HG03571 (cell line): ENCODE measurements at regions not wholly inside any gene's neighbourhood (a gene's known extent, or its start where the extent isn't known, plus 50 kb on each side); places are given as distances from the start of the nearest gene placed in this dataset.

Source experiments
- ATAC-seq: cut with Tn5 transposase; IDR thresholded peaks from one replicate; pipeline ENCODE4 v1.9.1; 2021; ENCODE audit not compliant: unreplicated experiment

DNA sequence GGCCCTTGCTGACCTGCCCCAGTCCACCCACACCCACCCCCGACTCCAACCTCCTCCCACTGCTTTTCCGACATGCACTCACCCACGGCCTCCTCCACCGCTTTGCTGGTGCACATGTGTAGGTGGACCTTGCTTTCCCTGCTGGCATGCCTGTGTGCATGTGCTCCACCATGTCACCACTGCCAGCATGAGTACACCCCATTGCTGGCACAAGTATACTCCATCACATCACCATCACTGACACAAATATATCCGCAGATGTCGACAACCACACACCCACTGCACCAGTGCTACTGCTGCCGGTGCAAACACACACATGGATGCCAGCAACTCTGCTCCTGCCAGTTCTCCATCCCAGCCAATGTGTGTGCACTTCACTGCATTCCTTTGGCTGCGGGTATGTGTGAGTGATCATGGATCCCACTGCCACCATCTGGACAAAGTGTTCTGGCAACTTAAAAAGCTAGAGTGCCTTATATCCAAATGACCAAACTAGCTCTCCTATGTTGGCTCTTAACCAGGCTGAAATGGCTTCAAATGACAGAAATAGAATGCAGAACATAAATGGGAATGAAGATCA, 1072.3 kb downstream of the RAPGEF2 start:
- no peak for ATAC-seq

DNA sequence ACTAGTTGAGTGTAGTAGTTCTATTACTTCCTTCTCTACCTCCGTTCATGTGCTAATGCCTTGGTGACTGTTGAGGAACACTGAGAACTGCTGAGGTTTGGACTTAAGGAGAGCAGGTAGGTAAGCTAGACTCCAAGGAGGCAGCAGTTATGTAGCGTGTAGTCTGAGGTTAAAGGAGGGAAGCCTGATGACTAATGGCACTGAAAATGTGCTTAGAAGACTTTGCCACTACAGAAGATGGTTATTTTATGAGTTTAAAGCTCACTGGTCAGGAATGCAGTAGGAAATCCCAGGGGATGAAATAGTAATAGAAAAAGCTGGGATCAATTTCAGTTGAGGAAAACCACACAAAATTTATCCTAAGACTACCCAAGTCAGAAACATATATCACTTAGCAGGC, 1077.3 kb downstream of the RAPGEF2 start:
- no peak for ATAC-seq

DNA sequence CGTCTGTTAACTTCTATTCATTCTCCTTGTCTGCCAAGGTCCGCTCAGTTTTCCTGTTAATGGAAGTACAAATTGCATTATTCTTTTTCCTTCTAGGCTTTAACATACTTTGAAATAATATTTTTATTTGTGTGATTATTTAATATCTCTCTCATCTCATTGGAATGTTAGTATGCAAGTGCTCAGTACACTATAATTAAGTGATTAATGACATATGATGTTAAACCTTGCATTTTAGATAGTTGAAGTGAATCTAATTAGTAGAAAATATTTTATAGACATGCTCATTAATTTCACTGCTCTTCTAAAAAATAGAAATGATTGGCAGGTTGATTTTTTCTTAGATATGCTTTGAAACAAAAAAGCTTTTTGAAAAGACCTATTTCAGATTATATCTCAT, 1079.8 kb downstream of the RAPGEF2 start:
- no peak for ATAC-seq

DNA sequence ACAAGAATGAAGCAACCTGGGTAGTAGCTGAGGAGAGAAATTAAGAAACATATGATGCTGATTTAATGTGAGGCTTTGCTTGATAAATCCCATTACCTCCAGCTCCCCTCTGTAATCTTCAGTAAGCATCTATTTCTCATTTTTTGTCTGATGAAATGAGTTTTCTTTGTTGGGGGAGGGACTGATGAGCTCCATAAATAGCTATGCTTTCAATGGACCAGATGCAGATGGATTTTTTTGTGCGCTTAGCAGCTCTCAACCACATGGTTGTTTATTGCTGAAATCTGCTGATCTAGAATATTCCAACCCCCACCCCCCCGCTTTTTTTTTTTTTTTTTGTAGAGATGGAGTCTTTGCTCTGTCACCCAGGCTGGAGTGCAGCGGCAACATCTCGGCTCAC, 1082.0 kb downstream of the RAPGEF2 start:
- ATAC-seq, result no peak

DNA sequence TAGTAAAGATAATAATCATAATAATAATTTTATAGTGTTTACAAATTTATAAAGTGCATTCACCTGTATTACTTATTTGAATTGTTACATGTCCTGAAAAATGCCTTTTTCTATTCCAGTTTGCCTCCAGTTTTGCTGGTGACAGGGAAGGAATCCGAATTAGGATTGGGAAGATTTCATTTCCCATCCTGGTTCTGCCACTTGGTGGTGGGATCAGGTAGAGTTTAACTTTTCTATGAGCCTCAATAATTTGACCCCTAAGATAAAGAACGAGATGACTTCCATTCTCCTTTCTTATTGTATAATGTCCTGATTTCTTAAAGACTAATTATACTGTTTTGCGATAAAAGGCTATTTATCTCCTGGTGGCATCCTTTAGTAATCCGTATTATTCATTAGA, 1090.9 kb downstream of the RAPGEF2 start:
- no peak for ATAC-seq

DNA sequence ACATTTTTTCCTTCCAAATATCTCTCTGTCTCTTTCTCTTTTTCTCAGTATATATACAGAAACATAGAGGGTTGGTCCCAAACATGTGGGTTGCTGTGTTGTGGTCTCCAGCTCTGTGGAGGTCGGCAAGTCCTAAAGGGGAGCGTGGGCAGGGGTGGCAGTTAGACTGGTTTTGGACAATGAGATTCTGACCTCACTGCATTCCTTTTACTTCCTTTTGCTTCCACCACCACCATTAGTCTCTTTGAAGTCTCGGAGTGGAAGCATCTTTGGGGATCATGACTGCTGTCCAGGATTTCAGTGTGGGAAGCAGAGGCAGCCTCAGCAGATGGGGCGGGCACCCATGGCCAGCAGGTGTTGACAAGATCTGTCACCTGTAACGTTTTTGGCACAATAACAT, 1091.8 kb downstream of the RAPGEF2 start:
- no peak for ATAC-seq

DNA sequence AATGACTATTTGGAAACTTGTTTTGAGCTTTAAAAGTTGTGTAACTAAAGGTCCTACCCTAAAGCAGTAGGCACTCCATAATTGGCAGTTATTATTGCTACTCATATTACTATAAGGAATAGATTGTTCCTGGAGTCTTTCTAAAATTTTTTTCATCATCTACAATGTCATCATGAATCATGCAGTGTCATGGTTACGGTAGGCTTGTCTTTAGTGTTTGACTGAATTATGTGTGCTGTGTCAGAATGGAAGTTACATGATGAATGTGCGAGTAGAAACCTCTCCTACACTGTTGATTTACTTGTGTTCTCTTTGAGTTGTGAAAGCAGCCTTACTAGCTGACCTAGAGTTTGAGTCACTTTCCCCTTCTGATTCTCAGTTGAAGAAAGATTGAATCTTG, 1099.9 kb downstream of the RAPGEF2 start:
- ATAC-seq, result no peak

DNA sequence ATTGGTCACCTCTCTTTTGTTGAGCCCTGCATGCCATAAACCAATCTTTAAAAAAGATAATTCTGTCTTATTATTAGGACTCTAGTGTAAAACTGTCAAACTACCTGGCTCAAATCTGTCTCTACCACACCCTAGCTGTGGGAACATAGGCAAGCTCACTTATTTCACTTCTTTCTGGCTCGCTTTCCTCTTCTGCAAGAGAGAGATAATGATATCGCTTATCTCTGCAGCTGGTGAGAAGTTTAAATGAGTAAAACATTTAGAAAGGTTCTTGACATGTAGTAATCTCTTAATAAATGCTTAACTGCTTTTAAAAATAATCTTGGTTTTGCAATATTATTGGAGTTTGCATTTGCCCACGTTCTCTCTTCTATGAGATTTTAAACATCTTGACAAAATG, 1109.2 kb downstream of the RAPGEF2 start:
- ATAC-seq, result no peak

DNA sequence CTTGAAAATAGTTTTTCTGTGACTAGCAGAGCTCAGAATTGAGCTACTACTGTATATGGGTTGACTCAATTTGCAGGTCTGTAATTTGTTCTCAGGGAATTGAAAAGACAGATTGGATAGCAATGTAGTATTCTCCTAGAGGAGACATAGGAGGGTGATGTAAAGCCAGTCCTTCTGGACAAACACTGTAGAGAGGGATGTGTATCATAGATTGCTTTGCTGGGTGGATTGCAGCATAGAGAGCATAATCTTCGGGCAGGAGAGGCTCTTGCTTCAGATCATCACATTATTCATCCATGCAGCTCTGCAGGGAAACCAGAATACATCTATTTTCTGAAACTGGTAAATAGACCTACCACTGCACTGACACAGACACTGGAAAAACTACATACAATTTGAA, 1110.5 kb downstream of the RAPGEF2 start:
- no peak for ATAC-seq

DNA sequence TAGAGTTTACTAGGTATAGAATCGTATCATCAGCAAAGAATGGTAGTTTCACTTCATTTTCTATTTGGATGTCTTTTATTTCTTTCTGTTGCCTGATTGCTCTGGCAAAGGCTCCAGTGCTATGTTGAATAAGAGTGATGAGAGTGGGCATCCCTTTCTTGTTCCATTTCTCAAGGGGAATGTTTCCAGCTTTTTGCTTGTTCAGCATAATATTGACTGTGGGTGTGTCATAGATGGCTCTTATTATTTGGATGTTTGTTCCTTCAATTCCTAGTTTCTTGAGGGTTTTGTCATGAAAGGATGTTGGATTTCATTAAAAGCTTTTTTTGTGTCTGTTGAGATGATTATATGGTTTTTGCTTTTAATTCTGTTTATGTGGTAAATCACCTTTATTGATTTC, 1114.5 kb downstream of the RAPGEF2 start:
- ATAC-seq, result no peak

DNA sequence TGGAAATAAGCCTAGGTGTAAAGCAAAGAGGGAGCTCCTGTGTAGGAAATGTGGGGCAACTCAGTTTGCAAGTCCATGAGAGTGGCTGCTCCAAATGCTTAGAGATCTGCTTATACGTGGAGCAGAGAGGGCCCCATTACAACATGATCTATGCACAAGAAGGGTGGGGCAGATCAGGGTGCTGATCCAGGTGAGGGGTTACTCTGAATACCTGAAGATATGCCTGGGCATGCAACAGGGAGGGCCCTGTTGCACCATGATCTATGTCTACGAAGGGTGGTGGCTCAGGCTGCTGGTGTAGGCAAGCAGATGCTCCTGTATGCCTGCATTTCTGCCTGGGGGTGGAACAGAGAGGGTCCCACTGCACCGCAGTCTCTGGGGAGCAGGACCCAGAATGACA, 1121.2 kb downstream of the RAPGEF2 start:
- no peak for ATAC-seq

DNA sequence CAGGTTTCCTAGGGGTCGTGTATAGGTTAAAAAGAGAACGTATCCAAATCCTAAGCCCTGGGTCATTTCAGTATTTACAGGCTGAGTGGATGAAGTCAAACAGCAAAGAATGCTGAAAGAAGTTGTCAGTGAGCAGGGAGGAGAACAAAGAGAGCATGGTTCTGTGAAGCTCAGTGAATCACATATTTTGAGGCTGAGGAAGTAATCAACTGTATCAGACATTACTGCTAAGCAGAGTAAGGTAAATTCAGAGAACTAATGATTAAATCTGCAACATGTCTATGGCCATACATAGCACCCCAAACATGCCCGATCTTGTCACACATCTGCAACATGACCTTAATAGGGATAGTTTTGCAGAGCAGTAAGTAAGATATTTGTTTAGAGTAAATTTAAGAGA, 1130.3 kb downstream of the RAPGEF2 start:
- ATAC-seq, result no peak

DNA sequence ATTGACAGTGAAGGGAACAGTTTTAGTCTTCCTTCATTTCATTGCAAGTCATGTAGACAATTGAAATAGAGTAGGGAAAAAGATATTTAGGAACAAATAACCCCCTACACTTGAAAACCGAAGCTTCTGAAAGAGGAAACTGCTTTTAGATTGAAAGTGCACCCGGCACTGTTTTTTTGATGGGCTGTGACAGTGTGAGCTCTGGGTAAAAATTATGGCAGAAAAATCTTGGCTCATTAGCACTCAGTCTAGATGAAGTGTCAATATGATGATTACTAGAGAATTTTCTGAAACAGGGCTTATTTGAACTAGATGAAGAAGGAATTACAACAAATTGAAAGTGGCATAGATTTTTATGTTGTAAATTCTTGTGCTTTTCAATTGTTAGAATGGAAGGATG, 1132.4 kb downstream of the RAPGEF2 start:
- ATAC-seq, result no peak

DNA sequence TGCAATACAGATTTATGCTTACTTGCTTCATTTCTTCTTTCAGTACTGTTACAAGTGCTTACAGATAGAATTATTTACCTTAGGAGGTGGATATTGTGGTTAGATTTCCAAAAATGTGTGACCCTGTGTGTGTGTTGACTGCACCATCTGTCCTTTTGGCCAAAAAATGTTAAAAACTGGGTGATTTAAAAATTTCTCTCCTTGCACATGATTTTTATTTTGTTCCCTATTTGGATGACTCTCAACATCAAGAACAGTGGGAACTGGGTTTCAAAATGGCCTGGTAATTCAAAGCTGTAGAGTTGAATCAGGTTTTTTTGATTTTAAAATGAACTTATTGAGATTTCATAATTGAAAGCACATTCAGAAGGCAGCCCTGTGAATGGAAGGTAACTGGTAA, 1132.9 kb downstream of the RAPGEF2 start:
- ATAC-seq, result no peak

DNA sequence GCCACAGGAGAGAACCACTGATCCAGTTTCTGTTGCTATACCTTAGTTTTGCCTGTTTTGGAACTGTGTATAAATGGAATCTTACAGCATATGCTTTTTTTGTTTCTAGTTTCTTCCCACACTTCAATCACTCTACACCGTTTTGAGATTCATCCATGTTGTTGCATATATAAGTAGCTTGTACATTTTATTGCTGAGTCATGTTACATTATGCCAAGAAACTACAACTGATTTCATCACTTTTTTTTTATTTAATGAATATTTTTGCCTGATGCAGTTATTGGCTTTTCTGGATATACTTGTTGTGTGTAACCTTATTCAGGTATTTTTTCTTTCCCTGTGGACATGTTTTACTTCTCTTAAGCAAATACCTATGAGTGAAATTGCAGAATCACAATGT, 1135.9 kb downstream of the RAPGEF2 start:
- ATAC-seq, result no peak

DNA sequence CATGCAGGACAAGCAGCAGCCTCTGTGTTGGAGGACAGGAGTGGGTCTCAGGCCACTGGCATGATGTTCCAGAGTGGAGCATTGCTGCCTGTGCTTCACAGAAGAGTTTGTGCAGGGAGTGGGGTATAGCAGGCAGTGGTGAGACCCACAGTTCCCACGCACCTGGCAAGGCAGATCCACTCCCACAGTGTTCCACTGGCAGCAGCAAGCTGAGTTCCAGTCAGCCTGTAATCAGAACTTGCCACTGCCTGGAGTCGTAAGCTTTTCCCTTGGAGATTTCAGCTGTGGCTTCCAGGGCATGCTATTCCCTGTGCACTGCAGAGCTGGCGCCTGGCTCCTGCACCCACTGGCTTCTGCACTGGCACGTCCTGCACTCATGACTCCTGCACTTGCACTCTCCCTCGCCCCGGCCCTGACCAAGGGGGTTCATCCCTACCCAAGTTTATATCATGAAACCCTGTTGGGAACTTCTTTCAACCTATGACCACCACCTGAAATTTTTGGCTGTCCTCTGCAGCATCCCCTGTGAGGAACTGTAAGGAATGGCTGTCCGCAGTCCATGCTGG, 1144.3 kb downstream of the RAPGEF2 start:
- no peak for ATAC-seq

DNA sequence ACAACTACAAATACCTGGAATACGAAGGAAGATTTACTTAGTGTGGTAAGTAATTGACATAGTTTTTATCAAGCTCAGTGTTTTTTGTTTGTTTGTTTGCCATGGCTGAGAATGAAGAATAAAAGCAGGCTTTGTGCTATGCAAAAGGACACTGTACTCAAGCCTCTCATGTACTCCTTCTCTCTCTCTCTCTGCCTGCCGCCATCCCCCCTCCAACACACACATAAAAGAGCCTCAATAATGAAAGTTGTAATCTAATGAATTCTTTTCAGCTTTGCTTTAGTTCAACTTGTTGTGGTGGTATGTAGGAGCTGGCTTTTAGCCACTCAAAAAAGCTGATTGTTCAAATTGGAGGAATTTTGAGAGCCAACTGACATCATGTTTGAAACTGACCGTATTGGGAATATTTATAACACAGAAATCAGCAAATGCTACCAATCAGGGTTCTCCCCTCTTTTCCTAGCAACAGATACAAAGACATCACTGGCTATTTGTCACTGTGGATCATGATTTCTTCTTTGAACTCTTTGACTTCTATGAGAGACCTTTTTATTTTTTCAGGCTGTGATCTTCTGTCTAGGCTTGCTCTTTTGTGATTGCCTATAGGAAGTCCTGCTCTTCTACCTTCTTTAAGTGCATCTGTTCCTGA, 1148.8 kb downstream of the RAPGEF2 start:
- ATAC-seq, result no peak

DNA sequence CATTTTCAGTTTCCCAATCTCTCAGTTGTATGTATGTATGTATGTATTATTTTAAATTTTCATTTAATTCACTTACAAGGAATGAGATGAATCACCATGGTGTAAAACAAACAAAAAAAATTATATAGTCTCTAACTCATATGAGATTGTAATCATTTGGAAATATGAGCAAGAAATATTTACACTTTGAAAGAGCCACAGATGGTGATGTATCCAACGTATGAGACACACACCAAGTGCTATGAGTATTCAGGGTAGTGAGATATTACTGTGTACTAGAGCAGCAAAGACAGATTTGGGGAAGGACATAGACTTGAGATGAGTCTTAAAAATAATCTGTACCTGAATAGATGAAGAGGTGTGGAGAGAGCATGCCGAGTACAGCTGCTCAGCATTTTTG, 1154.4 kb downstream of the RAPGEF2 start:
- ATAC-seq, result no peak

DNA sequence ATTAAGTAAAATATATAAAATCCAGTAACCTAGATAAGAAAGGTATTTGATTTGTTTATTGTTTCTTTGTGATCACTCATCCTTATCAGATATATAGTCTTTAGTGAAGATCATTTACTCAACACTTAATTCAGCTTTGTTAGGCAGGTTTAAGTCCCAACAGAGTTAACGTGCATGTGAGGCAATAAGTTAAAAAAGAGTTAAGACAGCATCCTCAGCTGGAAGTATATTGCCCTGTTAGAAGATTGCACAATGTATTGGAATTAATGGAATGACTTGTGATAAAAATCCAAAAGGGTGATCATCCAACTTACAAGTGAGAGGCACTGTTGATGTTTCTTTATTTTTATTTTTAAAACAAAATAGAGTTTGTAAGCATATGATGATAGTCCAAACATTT, 1162.1 kb downstream of the RAPGEF2 start:
- ATAC-seq, result no peak

DNA sequence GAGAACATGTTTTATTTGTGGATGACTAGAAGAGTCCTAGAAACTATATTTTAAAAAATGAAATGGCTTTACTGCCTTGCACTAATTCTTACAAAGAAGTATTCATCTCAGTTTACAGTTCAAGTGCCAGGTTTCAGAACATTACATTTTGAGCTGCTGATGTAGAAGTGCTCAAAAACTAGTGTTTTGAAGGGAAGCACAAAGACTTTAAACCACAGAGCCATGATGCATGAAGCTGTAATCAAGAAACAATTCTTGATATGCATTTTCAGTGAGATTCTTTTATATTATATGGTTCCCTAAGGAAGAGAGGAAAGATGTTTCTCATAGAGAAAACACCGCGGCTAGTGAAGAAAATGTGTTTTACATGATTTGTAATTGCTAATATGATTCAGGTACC, 1163.0 kb downstream of the RAPGEF2 start:
- ATAC-seq, result no peak

DNA sequence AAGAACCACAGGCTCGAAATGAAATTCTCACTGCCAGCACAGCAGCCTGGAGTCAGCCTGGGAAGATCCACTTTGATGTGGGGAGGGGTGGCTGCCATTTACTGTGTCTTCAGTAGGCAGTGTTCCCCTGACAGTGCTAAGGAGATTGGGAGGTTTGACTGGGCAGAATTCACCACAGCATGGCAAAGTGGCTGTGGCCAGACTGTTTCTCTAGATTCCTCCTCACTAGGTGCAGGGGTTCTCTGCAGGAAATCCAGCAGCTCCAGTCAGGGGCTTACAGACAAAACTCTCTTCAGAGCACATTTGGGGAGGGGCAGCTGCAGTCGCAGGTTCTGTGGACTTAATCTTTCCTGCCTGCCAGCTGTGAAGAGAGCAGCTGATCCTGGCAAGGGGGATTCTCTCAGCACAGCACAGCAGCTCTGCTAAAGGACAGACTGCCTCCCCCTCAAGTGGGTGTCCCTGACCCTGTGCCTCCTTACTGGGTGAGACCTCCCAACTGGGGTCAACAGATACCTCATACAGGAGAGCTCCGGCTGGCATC, 1174.0 kb downstream of the RAPGEF2 start:
- no peak for ATAC-seq

DNA sequence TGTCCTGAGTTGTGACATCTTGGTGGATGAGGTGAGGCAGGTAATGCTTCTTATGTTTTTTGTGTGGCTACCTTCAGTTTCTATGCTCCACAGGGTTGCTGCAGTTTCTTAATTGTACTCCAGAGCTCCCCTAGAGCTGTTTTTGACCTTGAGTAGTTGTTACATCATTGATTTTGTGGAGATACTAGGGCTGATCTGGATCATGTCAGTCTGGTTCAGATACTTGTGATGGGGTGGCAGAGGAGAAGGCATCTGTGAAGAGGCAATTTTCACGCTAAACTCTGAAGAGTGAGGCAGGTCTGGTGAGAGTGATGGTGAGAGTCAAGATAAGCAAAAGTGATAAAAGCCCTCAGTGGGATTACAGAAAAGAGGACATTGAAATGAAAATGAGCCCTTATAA, 1180.2 kb downstream of the RAPGEF2 start:
- no peak for ATAC-seq

DNA sequence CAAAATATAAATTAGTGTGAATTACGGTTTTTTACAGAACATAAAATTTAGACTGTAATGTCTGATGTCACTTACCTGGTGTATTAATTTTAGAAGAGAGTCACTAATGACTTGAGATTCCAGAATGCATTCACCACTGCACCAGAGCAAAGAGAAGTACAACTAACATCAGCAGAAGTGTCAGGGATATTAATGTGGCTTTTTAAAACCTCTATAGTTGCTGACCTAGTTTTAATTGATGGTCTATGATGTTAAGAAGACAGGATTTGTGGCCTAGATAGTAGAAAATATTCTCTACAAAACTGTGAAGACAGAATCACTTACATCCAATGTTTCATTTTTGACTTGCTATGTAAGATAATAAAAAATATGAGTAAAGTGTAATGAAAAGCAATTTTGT, 1181.6 kb downstream of the RAPGEF2 start:
- no peak for ATAC-seq
